ENCODE measurements at regions not wholly inside any gene's neighbourhood (a gene's known extent, or its start where the extent isn't known, plus 50 kb on each side); places are given as distances from the start of the nearest gene placed in this dataset.

- TF ChIP-seq CTCF (IDR thresholded peaks at IDR 0.05) (no peak), POLR2AphosphoS5 (IDR thresholded peaks at IDR 0.05; ENCODE audit: low read depth, low read length) (no peak)
These were observed 388.7 kb upstream of the SEMA3A start for GRCh38 chr7:84583331-84583730.
